Fibroblast of villous mesenchyme (primary cell): ENCODE measurements at regions not wholly inside any gene's neighbourhood (a gene's known extent, or its start where the extent isn't known, plus 50 kb on each side); places are given as distances from the start of the nearest gene placed in this dataset.

Experiments used
- DNase-seq: peaks from one replicate; pipeline ENCODE4 v3.0.0-alpha.2; 2010; ENCODE audit warnings: low read depth
- H3K4me3 ChIP-seq: 2 replicates; pipeline ENCODE4 v1.5.1; 2011; ENCODE audit warnings: low read depth, mild to moderate bottlenecking, low read length
- CTCF ChIP-seq: IDR thresholded peaks from 2 replicates; pipeline ENCODE4 v1.5.1; 2012; ENCODE audit warnings: low read depth, mild to moderate bottlenecking, low read length; ENCODE audit not compliant: insufficient read depth

- no peak for TF ChIP-seq CTCF
- DNase-seq = no peak
- H3K4me3 ChIP-seq = no peak overlapping the region
These were observed 433.1 kb downstream of the NPHP4 start for GRCh38 chr1:5559078-5559477.

GRCh38 chr1:5555853-5556252 lies 436.4 kb downstream of the NPHP4 start:
- H3K4me3 ChIP-seq = no peak overlapping the region
- no peak for TF ChIP-seq CTCF
- no peak for DNase-seq

GRCh38 chr1:5554784-5555183 lies 437.4 kb downstream of the NPHP4 start:
- H3K4me3 ChIP-seq = no peak overlapping the region
- no peak for DNase-seq
- TF ChIP-seq CTCF = no peak

- no peak overlapping the region for H3K4me3 ChIP-seq
- no peak for TF ChIP-seq CTCF
- DNase-seq = no peak
These were observed 438.1 kb downstream of the NPHP4 start for GRCh38 chr1:5554111-5554510.

- no peak for DNase-seq
- no peak overlapping the region for H3K4me3 ChIP-seq
- no peak for TF ChIP-seq CTCF
These were observed 439.3 kb downstream of the NPHP4 start for GRCh38 chr1:5552787-5553484.

GRCh38 chr1:5551274-5551975 lies 440.8 kb downstream of the NPHP4 start:
- no peak for DNase-seq
- no peak for TF ChIP-seq CTCF
- H3K4me3 ChIP-seq = no peak overlapping the region
